HG03342 (cell line): ENCODE measurements at regions not wholly inside any gene's neighbourhood (a gene's known extent, or its start where the extent isn't known, plus 50 kb on each side); places are given as distances from the start of the nearest gene placed in this dataset.
"Not testable (repeated sequence)": the region's sequence is repeated elsewhere in the genome, so short reads cannot be mapped to it uniquely, and the experiment has no call there.

Experiments used
- ATAC-seq: cut with Tn5 transposase; IDR thresholded peaks from one replicate; pipeline ENCODE4 v1.9.1; 2021; ENCODE audit warnings: mild to moderate bottlenecking, moderate library complexity; ENCODE audit not compliant: unreplicated experiment

DNA sequence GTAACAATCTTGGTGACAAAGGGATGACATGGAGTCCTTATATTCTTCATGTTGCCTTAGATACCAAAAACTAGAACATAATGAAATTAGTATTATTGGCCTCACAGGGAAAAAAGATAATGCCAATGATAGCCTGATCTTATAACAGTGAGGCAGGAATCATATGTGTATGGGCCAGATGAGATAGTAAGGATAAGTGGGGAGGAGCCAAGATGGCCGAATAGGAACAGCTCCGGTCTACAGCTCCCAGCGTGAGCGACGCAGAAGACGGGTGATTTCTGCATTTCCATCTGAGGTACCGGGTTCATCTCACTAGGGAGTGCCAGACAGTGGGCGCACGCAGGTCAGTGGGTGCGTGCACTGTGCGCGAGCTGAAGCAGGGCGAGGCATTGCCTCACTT is 1543.4 kb downstream of the OLFM4 start:
- ATAC-seq: not testable (repeated sequence)

DNA sequence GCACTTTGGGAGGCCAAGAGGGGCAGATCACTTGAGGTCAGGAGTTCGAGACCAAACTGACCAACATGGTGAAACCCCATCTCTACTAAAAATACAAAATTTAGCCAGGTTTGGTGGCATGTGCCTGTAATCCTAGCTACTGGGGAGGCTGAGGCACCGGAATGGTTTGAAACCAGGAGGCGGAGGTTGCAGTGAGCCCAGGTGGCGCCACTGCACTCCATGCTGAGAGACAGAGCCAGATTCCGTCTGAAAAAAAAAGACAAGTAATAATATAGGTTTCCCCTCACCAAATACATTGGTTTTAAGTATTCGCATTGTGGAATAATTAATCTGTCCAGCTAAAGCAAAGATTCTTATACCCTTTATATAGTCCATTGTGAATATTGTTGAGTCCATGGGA is 1544.6 kb downstream of the OLFM4 start:
- no peak for ATAC-seq

DNA sequence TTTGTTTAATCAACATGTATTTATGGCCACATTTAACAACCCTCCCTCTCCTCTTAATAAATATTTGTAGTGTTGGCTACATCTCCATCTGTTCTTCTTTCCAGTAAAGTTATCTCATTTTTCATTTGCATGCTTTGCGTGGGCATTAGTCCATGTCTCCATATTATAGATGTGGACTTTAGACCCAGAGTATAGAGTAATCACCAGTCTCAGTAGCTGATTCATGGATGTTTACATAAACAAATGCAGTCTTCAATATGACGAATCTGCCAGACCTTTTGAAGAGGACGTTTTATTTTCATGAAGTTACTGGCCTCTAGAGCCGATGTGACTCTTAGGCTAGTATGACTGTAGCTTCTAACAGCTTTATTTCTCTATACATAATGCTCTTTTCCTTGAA is 1546.2 kb downstream of the OLFM4 start:
- no peak for ATAC-seq

DNA sequence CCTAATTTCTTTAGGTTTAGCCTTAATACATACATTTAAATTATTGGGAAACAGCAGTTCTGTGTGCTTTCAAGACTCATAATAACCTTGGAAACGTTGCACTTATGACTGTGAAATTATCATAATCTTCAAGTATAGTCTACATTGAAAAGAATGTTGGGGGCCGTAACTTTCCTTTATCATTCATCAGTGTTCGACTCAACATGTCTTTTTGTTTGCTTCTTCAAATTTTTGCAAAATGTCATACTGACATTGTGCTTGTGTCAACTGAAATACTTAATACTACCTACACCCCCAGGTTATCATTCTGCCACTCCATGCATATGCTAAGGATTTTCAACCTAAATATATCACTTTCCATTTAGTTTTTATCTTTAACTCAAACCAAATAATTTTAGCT is 1562.9 kb downstream of the OLFM4 start:
- ATAC-seq: no peak

DNA sequence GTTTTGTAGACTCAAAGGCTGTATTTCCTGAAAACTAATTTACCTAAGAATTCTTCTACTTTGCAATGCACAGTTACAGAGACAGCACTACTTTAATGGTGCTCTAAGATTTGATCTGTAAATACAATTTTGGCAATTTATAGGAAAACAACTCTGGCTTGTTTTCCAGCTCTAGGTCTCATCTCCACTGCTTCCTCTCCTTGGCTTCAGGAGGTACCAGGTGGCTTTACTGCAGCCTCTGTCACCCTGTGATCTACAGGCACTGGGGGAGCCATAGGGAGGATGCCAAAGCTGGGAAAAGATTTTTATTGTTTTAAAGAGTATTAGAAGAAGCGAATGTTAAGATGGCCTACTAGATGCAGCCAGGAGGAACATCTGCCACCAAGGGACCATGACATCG is 1563.6 kb downstream of the OLFM4 start:
- ATAC-seq: no peak

DNA sequence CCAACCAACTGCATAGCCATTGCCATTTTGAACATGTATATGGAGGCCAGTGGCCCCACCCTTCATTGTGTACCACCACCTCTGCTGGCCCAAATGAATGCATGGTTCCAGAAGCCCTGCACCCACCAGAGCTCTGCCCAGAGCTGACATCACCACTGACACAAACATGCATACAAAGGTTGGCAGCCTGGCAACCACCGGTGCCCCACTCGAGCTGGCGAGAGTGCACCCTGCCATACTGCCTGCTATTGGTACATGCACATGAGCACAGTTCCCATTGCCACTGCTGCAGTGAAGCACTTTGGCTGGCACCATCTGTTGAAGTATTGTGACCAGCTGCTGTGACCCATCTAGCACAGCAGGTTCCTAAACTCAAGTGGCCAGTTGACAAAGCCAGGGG is 1564.9 kb downstream of the OLFM4 start:
- ATAC-seq: no peak

DNA sequence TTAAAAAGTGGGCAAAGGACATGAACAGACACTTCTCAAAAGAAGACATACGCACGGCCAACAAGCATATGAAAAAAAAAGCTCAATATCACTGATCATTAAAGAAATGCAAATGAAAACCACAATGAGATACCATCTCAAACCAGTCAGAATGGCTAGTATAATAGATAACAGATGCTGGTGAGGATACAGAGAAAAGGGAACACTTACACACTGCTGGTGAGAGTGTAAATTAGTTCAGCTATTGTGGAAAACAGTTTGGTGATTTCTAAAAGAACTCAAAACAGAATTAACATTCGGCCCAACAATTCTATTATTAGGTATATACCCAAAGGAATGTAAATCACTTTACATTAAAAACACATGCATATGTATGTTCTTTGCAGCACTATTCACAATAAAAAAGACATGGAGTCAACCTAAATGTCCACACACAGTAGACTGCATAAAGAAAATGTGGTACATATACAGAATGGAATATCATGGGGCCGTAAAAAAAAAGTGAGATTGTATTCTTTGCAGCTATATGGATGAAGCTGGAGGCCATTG is 1569.0 kb downstream of the OLFM4 start:
- no peak for ATAC-seq

DNA sequence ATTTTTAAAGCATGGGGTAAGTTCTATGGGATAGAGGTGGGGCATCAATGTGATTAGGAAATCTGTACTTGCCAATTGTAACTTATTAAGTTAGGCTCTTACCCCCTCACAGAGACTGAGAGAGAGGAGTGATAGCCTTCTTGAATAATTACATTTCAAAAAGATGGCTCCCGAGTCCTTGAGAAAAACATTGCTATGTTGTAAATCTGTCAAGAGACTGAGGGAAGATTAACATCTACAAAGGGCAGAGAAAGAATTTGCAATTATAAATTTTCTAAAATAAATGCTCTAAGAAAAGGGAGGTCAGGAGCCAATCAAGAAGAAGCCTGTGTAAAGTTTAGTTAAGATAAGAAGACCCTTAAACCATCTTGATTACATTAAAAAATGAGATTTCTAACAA is 1570.8 kb downstream of the OLFM4 start:
- ATAC-seq: no peak

DNA sequence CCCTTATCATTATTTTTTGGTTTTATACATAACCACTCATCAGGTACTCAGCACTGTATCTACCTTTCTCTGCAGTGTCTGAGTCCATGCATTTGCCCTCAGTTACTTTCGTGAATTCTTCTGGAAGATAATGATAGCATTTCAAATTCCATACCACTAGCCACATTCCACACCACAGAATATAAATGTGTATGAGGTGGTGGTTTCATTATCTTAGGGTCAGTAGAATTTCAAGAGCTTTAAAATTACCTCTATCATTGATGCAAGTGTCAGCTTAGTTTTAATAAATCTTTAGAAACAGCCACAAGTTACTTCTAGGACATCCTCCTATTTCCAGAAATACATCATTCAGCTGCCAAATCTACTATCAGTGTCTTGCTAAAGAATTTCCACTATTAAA is 1578.3 kb downstream of the OLFM4 start:
- no peak for ATAC-seq

DNA sequence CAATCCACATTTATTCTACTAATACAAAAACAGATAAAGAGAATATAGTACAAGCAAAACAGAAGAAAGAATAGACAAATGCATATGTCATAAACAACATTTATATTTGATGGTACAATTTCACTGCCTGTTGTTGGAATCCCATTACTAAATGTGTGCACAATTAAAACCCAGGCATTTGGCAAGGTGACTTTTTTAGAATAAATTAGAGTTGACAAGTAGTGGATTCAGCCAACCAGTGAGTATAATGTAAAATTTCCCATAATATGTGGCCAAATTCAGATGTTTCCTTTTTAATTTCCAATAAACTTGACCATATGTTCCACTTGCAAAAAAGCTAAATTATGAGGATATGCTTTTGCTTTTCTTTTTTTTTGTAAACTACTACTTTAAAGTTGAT is 1578.8 kb downstream of the OLFM4 start:
- ATAC-seq: no peak

DNA sequence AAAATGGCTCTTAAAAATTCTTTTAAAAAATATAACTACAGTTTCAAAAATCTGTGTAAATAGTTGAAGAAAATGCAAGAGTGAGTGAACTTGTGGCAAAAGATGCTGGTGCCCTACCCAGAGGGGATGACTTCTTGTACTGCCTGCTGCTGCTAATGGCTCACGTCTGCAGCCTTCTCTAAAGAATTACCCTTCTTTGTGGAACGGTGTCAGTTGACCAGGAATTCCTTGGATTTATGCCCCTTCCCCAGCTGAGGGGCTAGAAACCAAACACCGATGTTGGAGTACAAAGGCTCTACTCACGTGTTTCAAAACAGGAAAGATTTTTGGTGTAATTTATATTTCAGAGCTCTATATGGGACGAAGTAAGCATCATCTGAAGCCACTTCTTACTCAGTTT is 1582.8 kb downstream of the OLFM4 start:
- no peak for ATAC-seq

DNA sequence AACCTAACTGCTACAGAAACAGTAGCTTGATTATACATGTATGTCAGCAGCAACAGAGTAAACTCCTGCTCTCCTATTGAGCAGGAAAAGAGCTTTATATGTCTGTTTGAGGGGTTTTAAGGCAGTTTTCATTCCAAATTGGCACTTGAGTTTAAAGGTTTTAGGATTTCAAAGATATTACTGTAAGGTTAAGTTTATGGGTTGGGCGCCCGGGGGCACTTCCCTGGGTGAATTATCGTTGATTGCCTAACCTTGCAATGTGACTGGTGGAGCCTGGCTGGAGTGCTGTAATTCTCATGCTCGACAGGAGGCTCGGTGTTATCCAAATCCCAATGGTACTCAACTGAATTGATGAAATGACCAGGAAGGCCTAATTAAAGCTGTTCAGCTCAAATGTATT is 1586.1 kb downstream of the OLFM4 start:
- ATAC-seq: no peak

DNA sequence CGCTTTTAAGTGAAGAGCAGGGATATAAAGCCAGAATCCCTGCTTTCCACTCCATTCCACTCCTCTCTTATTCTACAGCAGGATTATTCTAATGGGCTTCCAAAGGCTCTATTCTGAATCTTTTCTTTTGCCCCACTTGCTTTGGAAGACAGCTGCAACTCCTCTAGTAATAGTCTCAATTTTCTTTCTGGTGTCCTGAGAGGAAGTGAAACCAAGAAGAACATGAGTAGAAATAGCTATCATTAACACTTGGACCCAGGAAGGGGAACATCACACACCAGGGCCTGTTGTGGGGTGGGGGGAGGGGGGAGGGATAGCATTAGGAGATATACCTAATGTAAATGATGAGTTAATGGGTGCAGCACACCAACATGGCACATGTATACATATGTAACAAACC is 1597.9 kb downstream of the OLFM4 start:
- ATAC-seq: not testable (repeated sequence)

DNA sequence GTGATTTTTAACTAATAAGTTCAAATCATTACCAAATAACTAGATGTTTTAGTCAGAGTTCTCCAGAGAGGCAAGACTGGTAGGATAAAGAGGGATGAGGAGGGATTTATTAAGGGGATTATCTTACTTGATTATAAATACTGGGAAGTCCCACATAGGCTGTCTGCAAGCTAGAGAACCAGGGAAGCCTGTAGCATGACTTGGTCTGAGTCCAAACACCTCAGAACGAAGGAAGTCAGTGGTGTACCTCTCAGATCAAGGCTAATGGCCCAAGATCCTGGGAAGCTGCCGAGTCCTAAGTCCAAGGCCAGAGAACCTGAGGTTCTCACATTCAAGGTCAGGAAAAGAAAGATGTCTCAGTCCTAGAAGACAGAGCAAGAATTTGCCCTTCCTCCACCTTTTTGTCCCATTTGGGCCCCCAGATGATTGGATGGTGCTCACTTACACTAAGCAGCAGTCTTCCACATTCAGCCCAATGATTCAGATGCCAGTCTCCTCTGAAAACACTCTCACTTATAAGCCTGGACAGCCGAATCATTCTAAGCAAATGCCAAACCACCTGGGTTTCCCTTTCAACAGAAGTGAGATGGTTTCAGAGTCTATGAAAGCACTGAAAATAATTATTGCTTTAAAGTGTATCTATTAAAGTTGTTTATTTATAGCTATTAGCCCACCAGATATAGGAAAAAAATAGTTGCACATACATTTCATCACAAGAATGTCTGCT is 1599.2 kb downstream of the OLFM4 start:
- ATAC-seq: no peak

DNA sequence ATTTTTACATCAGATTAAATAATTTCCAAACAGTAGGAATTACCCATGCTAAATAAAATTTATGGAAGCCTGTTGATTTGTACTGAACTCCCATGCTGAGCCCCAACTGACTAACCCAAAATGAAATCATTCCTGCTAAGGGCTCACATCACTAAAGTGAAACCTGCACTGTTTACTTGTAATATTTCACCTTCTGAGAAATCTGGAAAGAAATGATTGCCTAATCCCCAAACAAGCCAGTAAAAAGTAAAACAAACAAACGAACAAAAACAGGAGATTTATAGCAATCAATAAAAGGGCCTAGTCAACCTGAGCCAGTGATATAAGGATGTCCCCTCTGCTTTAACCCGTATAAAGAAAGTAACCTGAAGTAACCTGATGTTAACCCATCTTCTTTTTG is 1599.8 kb downstream of the OLFM4 start:
- ATAC-seq: no peak

DNA sequence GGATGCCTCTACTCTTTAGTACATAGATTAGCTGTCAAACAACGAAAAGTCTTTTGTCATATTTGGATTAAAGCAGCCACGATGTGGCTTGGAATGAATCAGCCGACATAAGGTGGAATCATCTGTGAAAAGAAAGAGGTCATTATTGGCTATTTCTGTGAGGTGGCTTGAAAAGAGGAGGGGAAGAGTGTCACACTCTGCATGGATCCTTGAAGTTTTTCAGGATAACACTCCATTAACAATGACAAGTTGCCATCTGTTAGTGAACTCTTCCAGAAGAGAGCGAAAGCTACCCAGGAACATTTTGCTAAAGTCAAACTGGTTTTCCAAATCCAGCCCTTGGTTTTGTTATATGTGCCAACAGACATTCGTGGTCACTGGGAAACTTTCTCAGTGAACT is 1604.8 kb downstream of the OLFM4 start:
- ATAC-seq: no peak

DNA sequence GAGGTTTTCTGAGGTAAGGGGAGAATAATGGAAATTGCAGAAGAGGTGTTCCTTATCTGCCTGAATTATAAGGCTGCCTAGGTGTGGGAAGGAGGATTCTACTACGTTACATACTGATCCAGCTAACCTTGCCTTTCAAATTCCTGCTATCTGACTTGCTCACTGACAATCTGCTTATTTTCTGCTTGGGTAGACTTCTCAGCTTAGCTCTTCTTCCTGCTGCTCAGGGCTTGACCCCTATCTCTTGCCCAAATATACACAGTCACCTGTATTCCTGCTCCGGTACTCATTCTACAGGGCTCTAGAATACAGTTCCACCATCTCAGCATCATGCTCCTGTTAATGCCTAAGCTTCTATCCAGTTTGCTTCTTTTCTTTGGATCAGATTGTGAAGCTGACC is 1607.6 kb downstream of the OLFM4 start:
- no peak for ATAC-seq

DNA sequence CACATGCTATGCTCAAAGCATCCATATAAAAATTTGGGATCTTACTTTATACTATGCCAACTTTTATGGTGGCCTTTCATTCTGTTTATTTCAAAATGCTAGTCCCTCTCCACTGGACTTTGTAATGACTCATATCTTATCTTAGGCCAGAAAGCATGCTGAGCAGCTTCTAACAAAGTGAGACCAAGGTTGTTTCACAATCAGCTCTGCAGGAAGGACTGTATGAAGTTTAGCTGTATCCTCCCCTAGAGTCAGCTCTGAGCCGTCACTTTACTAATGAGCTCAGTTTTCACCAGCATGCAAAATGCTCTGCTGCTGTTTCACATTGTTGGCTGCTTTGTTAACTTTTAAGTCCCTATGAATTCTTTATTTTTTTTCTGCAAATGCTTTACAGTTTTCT is 1608.8 kb downstream of the OLFM4 start:
- ATAC-seq: no peak

DNA sequence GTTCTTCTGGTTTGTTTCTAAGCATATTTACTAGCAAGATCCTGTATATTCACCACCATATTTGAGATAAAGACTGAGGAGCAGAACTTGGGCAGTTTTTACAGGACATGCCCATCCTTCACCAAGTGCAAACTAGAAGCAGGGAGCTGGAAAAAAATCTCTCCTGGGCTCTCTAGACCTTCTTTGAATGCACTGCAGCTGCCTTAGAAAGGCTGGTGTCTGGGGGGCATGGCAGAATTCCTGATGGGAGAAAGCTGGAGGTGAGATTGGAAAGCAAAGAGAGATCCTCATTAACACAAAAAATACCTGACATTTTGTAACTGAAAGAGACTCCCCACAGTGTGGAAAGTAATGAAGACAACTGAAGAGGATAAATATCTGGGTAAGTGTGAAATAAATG is 1612.1 kb downstream of the OLFM4 start:
- ATAC-seq: no peak

DNA sequence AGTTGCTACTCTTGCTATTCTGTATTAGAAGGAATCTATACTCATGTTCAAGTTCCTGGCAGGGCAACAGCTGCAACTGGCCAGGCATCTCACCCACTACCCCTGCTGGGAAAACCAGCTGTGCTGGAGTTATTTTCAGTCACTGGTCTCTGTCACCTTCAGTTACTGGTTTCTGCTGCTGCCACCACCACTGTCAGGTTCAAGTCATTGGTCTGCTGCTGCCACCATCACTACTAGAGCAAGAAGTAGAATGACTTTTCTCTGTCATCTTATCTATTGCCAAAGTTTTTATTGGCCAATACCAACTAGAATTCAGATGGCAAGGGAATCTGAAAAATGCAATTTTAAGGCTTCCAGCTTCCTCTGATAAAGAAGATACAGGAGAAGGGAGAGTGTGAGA is 1615.2 kb downstream of the OLFM4 start:
- ATAC-seq: no peak

DNA sequence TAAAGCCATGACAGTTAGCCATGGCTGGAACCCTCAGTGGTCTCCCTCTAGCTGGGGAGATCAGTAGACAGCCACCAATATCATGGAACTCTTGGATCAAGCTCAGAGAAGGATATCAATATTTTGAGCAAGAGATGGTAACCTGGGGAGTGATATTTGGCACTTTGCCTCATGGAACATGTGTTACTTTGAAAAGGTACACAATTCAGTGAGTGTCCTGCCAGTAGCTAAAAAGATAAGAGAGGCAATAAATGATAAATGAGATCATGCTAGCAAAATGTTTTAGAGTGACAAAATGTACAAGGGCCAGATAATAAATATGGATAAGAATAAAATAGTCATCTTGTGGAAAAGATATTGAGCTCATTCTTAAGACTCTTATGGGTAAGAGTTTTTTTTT is 1618.7 kb downstream of the OLFM4 start:
- ATAC-seq: no peak

DNA sequence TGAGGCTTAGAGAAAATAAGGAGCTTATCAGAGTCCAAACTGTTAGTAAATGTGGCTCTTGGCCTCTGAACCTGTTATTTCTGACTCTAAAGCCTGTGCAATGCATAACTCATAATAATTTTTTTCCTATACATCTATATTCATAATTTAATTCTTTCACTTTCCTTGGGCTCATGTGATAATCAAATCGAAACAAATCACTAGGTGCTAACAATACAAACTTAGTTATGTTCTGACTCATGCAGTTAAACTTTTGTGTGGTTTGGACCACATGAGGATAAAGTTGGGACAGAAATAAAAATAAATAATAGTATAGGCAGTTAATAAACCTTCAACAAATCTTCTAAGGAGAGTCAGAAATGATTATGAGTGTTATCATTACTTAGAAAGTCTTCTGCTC is 1629.0 kb downstream of the OLFM4 start:
- no peak for ATAC-seq

DNA sequence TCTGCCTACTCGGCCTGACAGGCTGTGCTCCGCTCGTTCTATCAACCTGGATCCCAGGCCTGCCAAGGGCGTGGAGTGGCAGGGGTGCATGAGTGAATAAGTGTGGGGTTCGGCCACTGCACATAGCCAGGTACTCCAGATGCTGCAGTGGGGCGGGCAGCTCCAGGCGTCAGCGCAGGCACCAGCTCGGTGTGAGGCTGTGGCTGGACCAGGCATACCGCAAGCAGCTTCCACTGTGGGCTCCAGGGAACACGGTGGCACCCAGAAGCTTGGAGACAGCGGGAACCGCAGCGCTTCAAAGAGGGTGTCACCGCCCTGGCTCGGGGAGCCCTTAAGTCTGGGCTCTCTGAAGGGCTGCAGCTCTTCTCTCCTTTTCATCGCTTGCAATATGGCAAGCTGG is 1630.2 kb downstream of the OLFM4 start:
- no peak for ATAC-seq
